ENCODE measurements at regions not wholly inside any gene's neighbourhood (a gene's known extent, or its start where the extent isn't known, plus 50 kb on each side); places are given as distances from the start of the nearest gene placed in this dataset.

- TF ChIP-seq ISL1 (CRISPR knock-in tag; IDR thresholded peaks at IDR 0.05) (no peak), TSHZ2 (CRISPR knock-in tag; IDR thresholded peaks at IDR 0.05) (no peak), OSR1 (CRISPR knock-in tag; IDR thresholded peaks at IDR 0.05) (no peak), TCF4 (CRISPR knock-in tag; IDR thresholded peaks at IDR 0.05; ENCODE audit: borderline replicate concordance) (no peak), CSDC2 (CRISPR knock-in tag; IDR thresholded peaks at IDR 0.05) (no peak), PATZ1 (CRISPR knock-in tag; IDR thresholded peaks at IDR 0.05; ENCODE audit: borderline replicate concordance) (no peak), ZNF565 (CRISPR knock-in tag; conservative IDR thresholded peaks at IDR 0.05; ENCODE audit: low read depth) (no peak), SNAI2 (CRISPR knock-in tag; IDR thresholded peaks at IDR 0.05) (no peak), POU6F1 (CRISPR knock-in tag; IDR thresholded peaks at IDR 0.05; ENCODE audit: borderline replicate concordance, low read depth) (no peak), BACH2 (CRISPR knock-in tag; IDR thresholded peaks at IDR 0.05; ENCODE audit: borderline replicate concordance) (no peak), ZC3H10 (CRISPR knock-in tag; IDR thresholded peaks at IDR 0.05) (no peak), ZNF70 (CRISPR knock-in tag; IDR thresholded peaks at IDR 0.05) (no peak)
- no peak for ATAC-seq
These were observed 204.0 kb upstream of the ZNF32 start for GRCh38 chr10:43852644-43853214.

- no peak for ATAC-seq
- no peak for TF ChIP-seq ZFP3 (CRISPR knock-in tag; IDR thresholded peaks at IDR 0.05)
- no peak for TF ChIP-seq GLIS3 (CRISPR knock-in tag; IDR thresholded peaks at IDR 0.05)
- TF ChIP-seq ZNF565 (CRISPR knock-in tag; conservative IDR thresholded peaks at IDR 0.05; ENCODE audit: low read depth): no peak
- TF ChIP-seq CSRNP3 (CRISPR knock-in tag; IDR thresholded peaks at IDR 0.05): no peak
- no peak for TF ChIP-seq CREB5 (CRISPR knock-in tag; IDR thresholded peaks at IDR 0.05; ENCODE audit: low read depth)
- no peak for TF ChIP-seq TOX (CRISPR knock-in tag; IDR thresholded peaks at IDR 0.05; ENCODE audit: borderline replicate concordance)
These were observed 203.5 kb upstream of the ZNF32 start for GRCh38 chr10:43852149-43852548.

GRCh38 chr10:43851030-43851429 is 202.3 kb upstream of the ZNF32 start:
- ATAC-seq: no peak
- TF ChIP-seq ARNTL (CRISPR knock-in tag; IDR thresholded peaks at IDR 0.05; ENCODE audit: borderline replicate concordance, low read depth) (no peak), ZFP30 (CRISPR knock-in tag; IDR thresholded peaks at IDR 0.05) (no peak), POU6F1 (CRISPR knock-in tag; IDR thresholded peaks at IDR 0.05; ENCODE audit: borderline replicate concordance, low read depth) (no peak), ZNF8 (CRISPR knock-in tag; IDR thresholded peaks at IDR 0.05) (no peak), ZNF565 (CRISPR knock-in tag; conservative IDR thresholded peaks at IDR 0.05; ENCODE audit: low read depth) (no peak), TSHZ2 (CRISPR knock-in tag; IDR thresholded peaks at IDR 0.05) (no peak), ZNF70 (CRISPR knock-in tag; IDR thresholded peaks at IDR 0.05) (no peak), BACH2 (CRISPR knock-in tag; IDR thresholded peaks at IDR 0.05; ENCODE audit: borderline replicate concordance) (no peak), PPARA (CRISPR knock-in tag; IDR thresholded peaks at IDR 0.05; ENCODE audit: borderline replicate concordance) (no peak), ESRRG (CRISPR knock-in tag; IDR thresholded peaks at IDR 0.05) (no peak), CREB5 (CRISPR knock-in tag; IDR thresholded peaks at IDR 0.05; ENCODE audit: low read depth) (no peak)

Measured in SK-N-SH treated with all-trans-retinoic acid at 6 μM for 48 hours (cell line).